GM12865 (cell line): ENCODE measurements at regions not wholly inside any gene's neighbourhood (a gene's known extent, or its start where the extent isn't known, plus 50 kb on each side); places are given as distances from the start of the nearest gene placed in this dataset.
"Not testable (repeated sequence)": the region's sequence is repeated elsewhere in the genome, so short reads cannot be mapped to it uniquely, and the experiment has no call there.

Source experiments
- DNase-seq: peaks from one replicate; pipeline ENCODE4 v3.0.0; 2010; ENCODE audit warnings: low read depth
- H3K4me3 ChIP-seq: 2 replicates; pipeline ENCODE4 v1.5.1; 2011; ENCODE audit warnings: mild to moderate bottlenecking, low read depth, low read length, control low read depth
- TF ChIP-seq, protein P1 (sequence below): IDR thresholded peaks from 2 replicates; pipeline ENCODE4 v1.5.1; 2011; ENCODE audit warnings: low read length, control low read depth, low read depth, inconsistent platforms; ENCODE audit not compliant: insufficient read depth; ENCODE audit errors: missing control alignments

DNA sequence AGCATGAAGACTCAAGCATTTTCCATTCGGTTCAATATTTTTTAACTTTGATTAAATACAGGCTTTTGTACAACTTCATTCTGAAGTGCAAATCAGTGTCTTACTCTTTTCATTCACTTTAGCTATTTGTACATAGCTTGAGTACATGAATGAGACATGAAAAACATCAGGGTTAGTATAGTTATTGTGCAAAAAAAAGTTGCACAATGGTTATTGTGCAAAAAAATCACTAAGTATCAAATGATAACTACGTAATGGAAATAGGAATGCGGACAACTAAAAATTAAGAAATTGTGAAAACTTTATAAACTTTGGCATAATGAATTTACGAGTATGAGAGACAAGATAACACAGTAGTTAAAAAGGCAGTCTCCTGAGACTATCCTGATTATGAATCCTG, 442.9 kb downstream of the ARL4A start:
- no peak overlapping the region for H3K4me3 ChIP-seq
- no peak for DNase-seq
- TF ChIP-seq, protein P1, sequence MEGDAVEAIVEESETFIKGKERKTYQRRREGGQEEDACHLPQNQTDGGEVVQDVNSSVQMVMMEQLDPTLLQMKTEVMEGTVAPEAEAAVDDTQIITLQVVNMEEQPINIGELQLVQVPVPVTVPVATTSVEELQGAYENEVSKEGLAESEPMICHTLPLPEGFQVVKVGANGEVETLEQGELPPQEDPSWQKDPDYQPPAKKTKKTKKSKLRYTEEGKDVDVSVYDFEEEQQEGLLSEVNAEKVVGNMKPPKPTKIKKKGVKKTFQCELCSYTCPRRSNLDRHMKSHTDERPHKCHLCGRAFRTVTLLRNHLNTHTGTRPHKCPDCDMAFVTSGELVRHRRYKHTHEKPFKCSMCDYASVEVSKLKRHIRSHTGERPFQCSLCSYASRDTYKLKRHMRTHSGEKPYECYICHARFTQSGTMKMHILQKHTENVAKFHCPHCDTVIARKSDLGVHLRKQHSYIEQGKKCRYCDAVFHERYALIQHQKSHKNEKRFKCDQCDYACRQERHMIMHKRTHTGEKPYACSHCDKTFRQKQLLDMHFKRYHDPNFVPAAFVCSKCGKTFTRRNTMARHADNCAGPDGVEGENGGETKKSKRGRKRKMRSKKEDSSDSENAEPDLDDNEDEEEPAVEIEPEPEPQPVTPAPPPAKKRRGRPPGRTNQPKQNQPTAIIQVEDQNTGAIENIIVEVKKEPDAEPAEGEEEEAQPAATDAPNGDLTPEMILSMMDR, result no peak

DNA sequence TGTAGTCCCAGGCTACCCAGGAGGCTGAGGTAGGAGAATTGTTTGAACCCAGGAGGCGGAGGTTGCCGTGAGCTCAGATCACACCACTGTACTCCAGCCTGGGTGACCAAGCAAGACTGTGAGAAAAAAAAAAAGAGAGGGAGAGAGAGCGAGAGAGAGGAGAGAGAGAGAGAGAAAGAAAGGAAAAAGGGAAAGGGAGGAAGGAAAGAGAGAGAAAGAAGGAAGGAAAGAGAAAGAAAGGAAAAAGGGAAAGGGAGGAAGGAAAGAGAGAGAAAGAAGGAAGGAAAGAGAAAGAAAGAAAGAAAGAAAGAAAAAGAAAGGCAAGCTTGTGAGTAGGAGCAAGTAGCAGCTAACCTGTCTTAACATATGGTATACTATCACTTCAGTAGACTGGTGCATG, 443.5 kb downstream of the ARL4A start:
- not testable (repeated sequence) for H3K4me3 ChIP-seq, DNase-seq

DNA sequence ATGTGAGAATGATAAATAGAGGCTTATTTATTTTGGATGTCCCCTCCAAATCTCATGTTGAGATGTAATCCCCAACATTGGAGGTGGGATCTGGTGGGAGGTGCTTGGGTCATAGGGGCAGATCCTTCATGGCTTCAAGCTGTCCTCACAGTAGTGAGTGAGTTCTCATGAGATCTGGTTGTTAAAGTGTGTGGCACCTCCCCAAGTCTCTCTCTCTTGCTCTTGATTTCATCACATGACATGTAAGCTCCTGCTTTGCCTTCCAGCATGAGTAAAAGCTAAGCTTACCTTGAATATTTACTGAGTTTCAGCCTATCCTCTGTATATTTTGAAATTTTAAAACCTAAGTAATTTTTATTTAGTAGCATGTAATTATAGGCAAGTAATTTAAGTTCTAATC, 444.9 kb downstream of the ARL4A start:
- TF ChIP-seq, protein P1, result no peak

DNA sequence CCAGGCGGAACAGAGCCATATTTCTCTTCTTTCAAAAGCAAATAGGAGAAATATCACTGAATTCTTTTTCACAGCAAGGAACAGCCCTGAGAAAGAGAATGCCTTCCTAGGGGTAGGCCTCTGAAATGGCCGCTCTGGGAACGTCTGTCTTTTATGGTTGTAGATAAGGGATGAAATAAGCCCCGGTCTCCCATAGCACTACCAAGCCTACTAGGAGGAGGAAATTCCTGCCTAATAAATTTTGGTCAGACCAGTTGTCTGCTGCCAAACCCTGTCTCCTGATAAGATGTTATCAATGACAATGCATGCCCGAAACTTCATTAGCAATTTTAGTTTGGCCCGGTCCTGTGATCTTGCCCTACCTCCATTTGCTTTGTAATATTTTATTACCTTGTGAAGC, 448.9 kb downstream of the ARL4A start:
- H3K4me3 ChIP-seq, DNase-seq: not testable (repeated sequence)

More for the DNA sequence above, 444.9 kb downstream of the ARL4A start:
- H3K4me3 ChIP-seq, result no peak overlapping the region
- DNase-seq, result no peak

DNA sequence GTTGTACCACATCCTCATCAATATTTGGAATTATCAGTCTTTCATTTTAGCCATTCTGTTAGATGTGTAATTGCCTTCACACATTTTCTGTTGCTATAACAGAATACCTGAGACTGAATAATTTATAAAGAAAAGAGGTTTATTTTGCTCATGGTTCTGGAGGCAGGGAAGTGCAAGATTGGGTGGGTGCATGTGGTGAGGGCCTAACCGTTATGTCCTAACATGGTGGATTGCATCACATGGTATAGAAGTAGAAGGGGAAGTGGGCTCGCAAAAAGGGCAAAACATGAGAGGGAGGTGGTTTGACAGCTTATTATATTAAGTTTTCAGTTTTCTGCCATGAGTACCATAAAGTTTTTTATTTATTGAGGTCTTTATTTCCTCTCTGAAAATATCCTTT, 452.0 kb downstream of the ARL4A start:
- TF ChIP-seq, protein P1, result no peak
- no peak overlapping the region for H3K4me3 ChIP-seq
- DNase-seq, result no peak

DNA sequence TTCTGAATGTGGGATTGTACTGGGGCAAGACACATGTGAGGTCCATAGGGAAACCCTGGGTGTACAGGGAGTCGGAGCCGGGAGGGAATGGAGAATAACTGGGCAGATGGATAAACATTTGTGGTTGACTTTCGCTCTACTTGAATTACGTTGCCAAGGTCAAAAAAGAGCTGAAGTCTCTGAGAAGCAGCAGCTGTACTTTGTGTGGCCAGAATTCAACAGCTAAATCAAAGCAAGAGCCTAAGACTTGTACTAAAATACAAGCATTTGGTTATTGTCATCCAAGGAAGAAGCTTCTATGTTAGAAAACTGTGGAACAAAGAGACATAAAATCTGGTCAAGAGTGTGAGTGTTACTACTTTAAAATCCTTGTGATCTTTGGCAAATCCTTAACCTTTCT, 457.2 kb downstream of the ARL4A start:
- TF ChIP-seq, protein P1, result no peak
- no peak overlapping the region for H3K4me3 ChIP-seq
- DNase-seq, result no peak

DNA sequence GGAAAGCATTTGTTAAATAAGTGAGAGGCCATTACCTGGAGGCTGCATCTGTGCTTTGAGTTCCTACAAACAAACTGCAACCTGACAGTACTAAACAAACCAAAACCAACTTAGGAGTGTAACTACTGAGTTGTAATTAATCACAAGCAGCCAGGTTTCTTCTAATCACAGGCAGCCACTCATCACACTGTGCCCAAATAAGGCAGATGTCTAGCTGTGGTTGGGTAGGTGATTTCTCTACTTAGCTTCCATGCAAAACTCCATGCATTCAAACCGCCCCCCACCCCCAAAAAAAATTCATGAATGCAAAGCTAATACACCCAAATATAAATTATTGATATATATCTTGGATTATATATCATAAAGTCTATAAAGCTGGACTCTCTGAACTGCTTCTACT, 461.1 kb downstream of the ARL4A start:
- TF ChIP-seq, protein P1, result no peak
- no peak overlapping the region for H3K4me3 ChIP-seq
- no peak for DNase-seq

DNA sequence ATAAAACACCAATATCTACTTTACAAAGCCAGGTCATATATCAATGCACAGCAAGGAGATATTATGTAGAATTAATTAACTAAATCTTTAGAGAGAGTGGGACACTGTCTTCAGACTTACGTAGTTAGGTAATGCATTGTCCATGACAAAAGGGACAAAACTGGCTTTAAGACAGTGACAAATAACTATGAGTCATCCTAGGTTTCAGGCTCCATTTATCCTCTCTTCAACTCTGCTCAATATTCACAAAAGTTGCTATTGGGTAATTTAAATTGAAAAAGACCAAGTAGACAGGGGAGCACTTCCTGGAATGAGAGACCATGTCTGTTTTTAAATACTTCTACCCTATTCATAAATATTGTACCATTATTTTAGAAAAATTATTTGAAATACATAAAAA, 464.5 kb downstream of the ARL4A start:
- TF ChIP-seq, protein P1, result no peak
- no peak overlapping the region for H3K4me3 ChIP-seq
- DNase-seq, result no peak
